ENCODE measurements at regions not wholly inside any gene's neighbourhood (a gene's known extent, or its start where the extent isn't known, plus 50 kb on each side); places are given as distances from the start of the nearest gene placed in this dataset.
"Not testable (repeated sequence)": the region's sequence is repeated elsewhere in the genome, so short reads cannot be mapped to it uniquely, and the experiment has no call there.

- TF ChIP-seq HNRNPK (IDR thresholded peaks at IDR 0.05; ENCODE audit: low read depth, low read length, poor library complexity, severe bottlenecking); ARNT (IDR thresholded peaks at IDR 0.05); TAF1 (IDR thresholded peaks at IDR 0.05; ENCODE audit: control insufficient read depth, extremely low read depth, insufficient read depth, low read length, severe bottlenecking); POLR2A (conservative IDR thresholded peaks at IDR 0.05); SIN3A (IDR thresholded peaks at IDR 0.05; ENCODE audit: borderline replicate concordance in 2 of 2, control insufficient read depth in 1 of 2, low read depth in 2 of 2, low read length in 2 of 2); ZNF146 (CRISPR knock-in tag; IDR thresholded peaks at IDR 0.05; ENCODE audit: unreplicated experiment); ZNF589 (CRISPR knock-in tag; IDR thresholded peaks at IDR 0.05; ENCODE audit: low read depth); JUND (IDR thresholded peaks at IDR 0.05; ENCODE audit: borderline replicate concordance, low read depth, low read length); JUND (tag; IDR thresholded peaks at IDR 0.05; ENCODE audit: borderline replicate concordance, low read depth, low read length); SP1 (CRISPR knock-in tag; IDR thresholded peaks at IDR 0.05); PHF8 (IDR thresholded peaks at IDR 0.05; ENCODE audit: borderline replicate concordance, low read length); MAZ (CRISPR knock-in tag; conservative IDR thresholded peaks at IDR 0.05 in 1 of 2, IDR thresholded peaks at IDR 0.05 in 1 of 2): not testable (repeated sequence)
Observed at GRCh38 chr21:9784201-9784600, 737.2 kb upstream of the TPTE start.
